Nephron progenitor cell (in vitro differentiated cells): ENCODE measurements at regions not wholly inside any gene's neighbourhood (a gene's known extent, or its start where the extent isn't known, plus 50 kb on each side); places are given as distances from the start of the nearest gene placed in this dataset.

Experiments used
- DNase-seq: peaks from one replicate; pipeline ENCODE4 v3.0.0; 2021
- H3K27ac Mint-ChIP-seq: 2 replicates; pipeline ENCODE4 v1.8.0; 2021; ENCODE audit warnings: mild to moderate bottlenecking, moderate library complexity, mixed read lengths
- H3K27me3 Mint-ChIP-seq: 2 replicates; pipeline ENCODE4 v1.8.0; 2021; ENCODE audit warnings: mild to moderate bottlenecking, low read depth, mixed read lengths; ENCODE audit not compliant: poor library complexity
- H3K36me3 Mint-ChIP-seq: 2 replicates; pipeline ENCODE4 v1.8.0; 2021; ENCODE audit warnings: low read depth, mixed read lengths
- H3K4me1 Mint-ChIP-seq: 2 replicates; pipeline ENCODE4 v1.8.0; 2021; ENCODE audit warnings: mixed read lengths
- H3K4me3 Mint-ChIP-seq: 2 replicates; pipeline ENCODE4 v1.8.0; 2021; ENCODE audit warnings: mild to moderate bottlenecking, moderate library complexity, mixed read lengths
- H3K9me3 Mint-ChIP-seq: 2 replicates; pipeline ENCODE4 v1.8.0; 2021; ENCODE audit warnings: mild to moderate bottlenecking, moderate library complexity, mixed read lengths
- CTCF ChIP-seq: fragments of 200-600 bp; sonication (generic); IDR thresholded peaks from 2 replicates; pipeline ENCODE4 v1.5.0; 2021; ENCODE audit warnings: antibody characterized with exemption

- Mint-ChIP-seq H3K27ac (no peak overlapping the region), H3K9me3 (peaks cover 5% of the 10 kb centered on the region), H3K36me3 (no peaks in the 10 kb centered on the region), H3K27me3 (peaks cover 3% of the 10 kb centered on the region), H3K4me3 (no peak overlapping the region), H3K4me1 (no peaks in the 10 kb centered on the region)
- TF ChIP-seq CTCF: no peak
- no peak for DNase-seq
Observed at GRCh38 chr15:100738614-100739013, 136.2 kb downstream of the ASB7 start.

GRCh38 chr15:100740138-100740537 is 137.7 kb downstream of the ASB7 start:
- DNase-seq: no peak
- no peak for TF ChIP-seq CTCF
- Mint-ChIP-seq H3K9me3 (no peaks in the 10 kb centered on the region), H3K27ac (no peak overlapping the region), H3K36me3 (no peaks in the 10 kb centered on the region), H3K4me1 (no peaks in the 10 kb centered on the region), H3K27me3 (peaks cover 3% of the 10 kb centered on the region), H3K4me3 (no peak overlapping the region)

- H3K4me1 Mint-ChIP-seq: no peaks in the 10 kb centered on the region
- no peak overlapping the region for H3K27ac Mint-ChIP-seq
- peaks cover 11% of the 10 kb centered on the region for H3K27me3 Mint-ChIP-seq
- no peak overlapping the region for H3K4me3 Mint-ChIP-seq
- DNase-seq: no peak
- peaks cover 48% of the 10 kb centered on the region for H3K9me3 Mint-ChIP-seq
- peaks cover 11% of the 10 kb centered on the region for H3K36me3 Mint-ChIP-seq
- TF ChIP-seq CTCF: no peak
Observed at GRCh38 chr15:100751585-100751984, 128.0 kb upstream of the ALDH1A3 start.

- Mint-ChIP-seq H3K4me1 (peaks cover 5% of the 10 kb centered on the region), H3K27ac (no peak overlapping the region), H3K4me3 (no peak overlapping the region), H3K27me3 (peaks cover 11% of the 10 kb centered on the region), H3K9me3 (peaks cover 30% of the 10 kb centered on the region), H3K36me3 (no peaks in the 10 kb centered on the region)
- TF ChIP-seq CTCF: no peak
- DNase-seq: no peak
Observed at GRCh38 chr15:100753503-100753902, 126.1 kb upstream of the ALDH1A3 start.

- H3K4me3 Mint-ChIP-seq: no peak overlapping the region
- DNase-seq: no peak
- peaks cover 6% of the 10 kb centered on the region for H3K9me3 Mint-ChIP-seq
- TF ChIP-seq CTCF: no peak
- H3K27me3 Mint-ChIP-seq: peaks cover 6% of the 10 kb centered on the region
- peaks cover 32% of the 10 kb centered on the region for H3K4me1 Mint-ChIP-seq
- no peaks in the 10 kb centered on the region for H3K36me3 Mint-ChIP-seq
- no peak overlapping the region for H3K27ac Mint-ChIP-seq
Observed at GRCh38 chr15:100757661-100758060, 122.0 kb upstream of the ALDH1A3 start.

- peaks cover 6% of the 10 kb centered on the region for H3K9me3 Mint-ChIP-seq
- no peak overlapping the region for H3K4me3 Mint-ChIP-seq
- peaks cover 34% of the 10 kb centered on the region for H3K4me1 Mint-ChIP-seq
- peaks cover 6% of the 10 kb centered on the region for H3K27me3 Mint-ChIP-seq
- no peak for TF ChIP-seq CTCF
- no peak overlapping the region for H3K27ac Mint-ChIP-seq
- DNase-seq: no peak
- H3K36me3 Mint-ChIP-seq: no peaks in the 10 kb centered on the region
Observed at GRCh38 chr15:100758555-100758954, 121.1 kb upstream of the ALDH1A3 start.
